ENCODE measurements at regions not wholly inside any gene's neighbourhood (a gene's known extent, or its start where the extent isn't known, plus 50 kb on each side); places are given as distances from the start of the nearest gene placed in this dataset.

DNA sequence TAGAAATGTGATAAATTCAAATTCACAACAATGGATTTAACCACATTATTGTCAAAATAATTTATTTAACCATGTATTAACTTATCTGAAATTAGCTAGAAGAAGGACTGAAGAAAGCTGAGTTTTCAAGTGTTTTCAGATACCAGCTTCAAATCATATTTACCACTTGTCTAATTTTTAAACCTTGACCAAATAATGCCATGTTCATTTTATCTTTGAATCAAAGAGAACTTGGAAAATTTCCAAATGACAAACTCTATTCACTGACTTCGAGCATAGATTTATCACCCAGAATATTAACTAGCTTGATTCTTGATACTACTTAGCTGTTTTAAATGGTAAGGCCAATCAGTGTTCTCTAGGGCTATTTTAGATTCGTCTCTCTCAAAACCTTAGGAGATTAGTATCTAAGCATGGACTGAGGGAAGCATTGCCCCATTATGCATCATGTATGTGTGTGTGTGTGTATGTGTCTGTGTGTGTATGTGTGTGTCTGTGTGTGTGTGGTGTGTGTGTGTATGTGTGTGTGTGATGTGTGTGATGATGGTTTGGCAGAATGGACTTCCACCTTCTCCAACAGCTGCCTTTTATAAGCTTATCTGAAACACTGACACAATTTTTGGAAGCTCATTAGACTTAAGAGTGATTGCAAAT is 667.5 kb upstream of the FANCL start:
- intact Hi-C loops (cut with micrococcal nuclease; ENCODE audit: unreplicated experiment), result no loop called here
- Histone ChIP-seq H4K20me1 (ENCODE audit: control insufficient read depth, insufficient read depth) (no peaks in the 10 kb centered on the region), H3K27me3 (replicated peaks in 1 of 2; ENCODE audit: control insufficient read depth in 2 of 2, insufficient read depth in 2 of 2, low read length in 1 of 2) (no peaks in the 10 kb centered on the region; a peak in 1 of 4 replicates), H3K4me1 (ENCODE audit: control insufficient read depth, insufficient read depth, low read length) (no peaks in the 10 kb centered on the region), H3K4me3 (no peak overlapping the region), H3K9me3 (replicated peaks; ENCODE audit: control insufficient read depth, insufficient read depth, low read length) (no peaks in the 10 kb centered on the region), H3K27ac (ENCODE audit: control insufficient read depth, insufficient read depth) (no peak overlapping the region), H3K4me2 (ENCODE audit: control insufficient read depth, insufficient read depth) (no peak overlapping the region), H3K79me2 (ENCODE audit: control insufficient read depth, insufficient read depth, low read length) (no peaks in the 10 kb centered on the region), H3K36me3 (ENCODE audit: control insufficient read depth in 2 of 2, insufficient read depth in 2 of 2, low read length in 1 of 2) (no peaks in the 10 kb centered on the region), H2AFZ (ENCODE audit: control insufficient read depth, low read depth, low read length) (no peak overlapping the region), H3K9ac (ENCODE audit: control insufficient read depth, insufficient read depth, low read length) (no peak overlapping the region)
- SMC1A ChIA-PET (ENCODE audit: uncharacterized antibody, unreplicated experiment), result no interaction called here
- ATAC-seq (no peak), DNase-seq (ENCODE audit: low read depth, low spot score) (no peak), FAIRE-seq (peak; percentile 35)
- CTCF ChIA-PET, result interaction anchor here (1.2 kb wide), 1 partner anchor 117 kb away, joined by 3 read pairs; no protein-coding TSS in a partner anchor
- TF ChIP-seq POU2F2 (IDR thresholded peaks at IDR 0.05; ENCODE audit: borderline replicate concordance, low read depth, low read length) (no peak), EZH2 (IDR thresholded peaks at IDR 0.05; ENCODE audit: borderline replicate concordance, control insufficient read depth, low read depth, low read length) (no peak)
- RAD21 ChIA-PET (ENCODE audit: unreplicated experiment), result no interaction called here
- in situ Hi-C loops (cut with MboI), result no loop called here
- BruUV-seq (replicated peaks), result no TSS peak
- WGBS (ENCODE audit: insufficient coverage, insufficient replicate concordance, low lambda C conversion rate, missing lambda C conversion rate), result 0% methylated on average over 2 of the region's 2 CpGs
- POLR2A ChIA-PET, result no interaction called here

DNA sequence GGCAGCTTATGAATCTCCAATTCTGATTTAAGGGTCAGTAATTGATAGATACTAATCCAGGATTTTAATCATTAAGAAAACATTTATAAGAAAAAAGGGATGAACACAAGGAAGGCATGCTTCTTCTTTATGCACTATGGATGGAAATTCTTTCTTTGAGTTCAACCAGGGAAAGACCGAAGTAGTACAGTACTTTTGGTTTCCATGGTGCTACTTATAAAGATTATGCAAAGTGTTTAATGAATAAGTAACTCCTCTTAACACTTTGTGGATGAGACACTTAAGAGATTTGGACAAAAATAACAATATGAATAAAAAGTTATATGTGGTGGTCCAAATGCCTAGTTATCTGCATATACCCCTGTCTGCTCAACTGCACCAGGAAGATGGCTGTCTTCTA is 666.5 kb upstream of the FANCL start:
- FAIRE-seq, result no peak
- POLR2A ChIA-PET, result no interaction called here

More for the DNA sequence above, 666.5 kb upstream of the FANCL start:
- H4K20me1 ChIP-seq (ENCODE audit: control insufficient read depth, insufficient read depth), result no peaks in the 10 kb centered on the region
- ATAC-seq, result no peak
- TF ChIP-seq SMARCA5 (IDR thresholded peaks at IDR 0.05), result no peak
- TF ChIP-seq FOXK2 (IDR thresholded peaks at IDR 0.05), result no peak
- TF ChIP-seq, protein P1, sequence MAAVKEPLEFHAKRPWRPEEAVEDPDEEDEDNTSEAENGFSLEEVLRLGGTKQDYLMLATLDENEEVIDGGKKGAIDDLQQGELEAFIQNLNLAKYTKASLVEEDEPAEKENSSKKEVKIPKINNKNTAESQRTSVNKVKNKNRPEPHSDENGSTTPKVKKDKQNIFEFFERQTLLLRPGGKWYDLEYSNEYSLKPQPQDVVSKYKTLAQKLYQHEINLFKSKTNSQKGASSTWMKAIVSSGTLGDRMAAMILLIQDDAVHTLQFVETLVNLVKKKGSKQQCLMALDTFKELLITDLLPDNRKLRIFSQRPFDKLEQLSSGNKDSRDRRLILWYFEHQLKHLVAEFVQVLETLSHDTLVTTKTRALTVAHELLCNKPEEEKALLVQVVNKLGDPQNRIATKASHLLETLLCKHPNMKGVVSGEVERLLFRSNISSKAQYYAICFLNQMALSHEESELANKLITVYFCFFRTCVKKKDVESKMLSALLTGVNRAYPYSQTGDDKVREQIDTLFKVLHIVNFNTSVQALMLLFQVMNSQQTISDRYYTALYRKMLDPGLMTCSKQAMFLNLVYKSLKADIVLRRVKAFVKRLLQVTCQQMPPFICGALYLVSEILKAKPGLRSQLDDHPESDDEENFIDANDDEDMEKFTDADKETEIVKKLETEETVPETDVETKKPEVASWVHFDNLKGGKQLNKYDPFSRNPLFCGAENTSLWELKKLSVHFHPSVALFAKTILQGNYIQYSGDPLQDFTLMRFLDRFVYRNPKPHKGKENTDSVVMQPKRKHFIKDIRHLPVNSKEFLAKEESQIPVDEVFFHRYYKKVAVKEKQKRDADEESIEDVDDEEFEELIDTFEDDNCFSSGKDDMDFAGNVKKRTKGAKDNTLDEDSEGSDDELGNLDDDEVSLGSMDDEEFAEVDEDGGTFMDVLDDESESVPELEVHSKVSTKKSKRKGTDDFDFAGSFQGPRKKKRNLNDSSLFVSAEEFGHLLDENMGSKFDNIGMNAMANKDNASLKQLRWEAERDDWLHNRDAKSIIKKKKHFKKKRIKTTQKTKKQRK (IDR thresholded peaks at IDR 0.05; ENCODE audit: low read depth, low read length), result no peak
- no peak for TF ChIP-seq RCOR1 (conservative IDR thresholded peaks at IDR 0.05; ENCODE audit: low read depth, low read length)
- no peak for TF ChIP-seq IKZF1 (conservative IDR thresholded peaks at IDR 0.05)
- TF ChIP-seq BACH1 (IDR thresholded peaks at IDR 0.05; ENCODE audit: borderline replicate concordance), result no peak
- no peaks in the 10 kb centered on the region for H3K36me3 ChIP-seq (ENCODE audit: control insufficient read depth in 2 of 2, insufficient read depth in 2 of 2, low read length in 1 of 2)
- H3K4me3 ChIP-seq, result no peak overlapping the region
- WGBS (ENCODE audit: insufficient coverage, insufficient replicate concordance, low lambda C conversion rate, missing lambda C conversion rate), result 44% methylated on average over 1 of the region's 1 CpG
- H3K4me1 ChIP-seq (ENCODE audit: control insufficient read depth, insufficient read depth, low read length), result no peaks in the 10 kb centered on the region
- ChIA-PET CTCF (interaction anchor here (1.2 kb wide), 1 partner anchor 118 kb away, joined by 3 read pairs; no protein-coding TSS in a partner anchor), RAD21 (ENCODE audit: unreplicated experiment) (no interaction called here), SMC1A (ENCODE audit: uncharacterized antibody, unreplicated experiment) (no interaction called here)
- no peak for DNase-seq (ENCODE audit: low read depth, low spot score)
- no peaks in the 10 kb centered on the region; a peak in 1 of 4 replicates for H3K27me3 ChIP-seq (replicated peaks in 1 of 2; ENCODE audit: control insufficient read depth in 2 of 2, insufficient read depth in 2 of 2, low read length in 1 of 2)
- H3K4me2 ChIP-seq (ENCODE audit: control insufficient read depth, insufficient read depth), result no peak overlapping the region
- intact Hi-C loops (cut with micrococcal nuclease; ENCODE audit: unreplicated experiment), result no loop called here
- no peak overlapping the region for H3K27ac ChIP-seq (ENCODE audit: control insufficient read depth, insufficient read depth)
- no peaks in the 10 kb centered on the region for H3K79me2 ChIP-seq (ENCODE audit: control insufficient read depth, insufficient read depth, low read length)
- in situ Hi-C loops (cut with MboI), result no loop called here
- H3K9me3 ChIP-seq (replicated peaks; ENCODE audit: control insufficient read depth, insufficient read depth, low read length), result no peaks in the 10 kb centered on the region
- no peak overlapping the region for H3K9ac ChIP-seq (ENCODE audit: control insufficient read depth, insufficient read depth, low read length)
- no peak overlapping the region for H2AFZ ChIP-seq (ENCODE audit: control insufficient read depth, low read depth, low read length)
- BruUV-seq (replicated peaks), result no TSS peak

All from GM12878 (cell line).